Caco-2 (cell line): ENCODE measurements at regions not wholly inside any gene's neighbourhood (a gene's known extent, or its start where the extent isn't known, plus 50 kb on each side); places are given as distances from the start of the nearest gene placed in this dataset.

Source experiments
- BruUV-seq: library from RNA; stranded (reverse); fragments of 400-500 nt; replicated peaks from 2 replicates; lab custom pipeline; 2021; lab: Mats Ljungman, UMichigan
- CTCF ChIA-PET: fragments of 300-600 bp; sonication (Branson Sonifier 250); formaldehyde crosslinking; loops from one replicate; lab custom pipeline; 2022; ENCODE audit warnings: antibody characterized with exemption; lab: Charles Lee
- POLR2A ChIA-PET: fragments of 300-600 bp; sonication (Branson Sonifier 250); formaldehyde crosslinking; loops from one replicate; lab custom pipeline; 2022; ENCODE audit warnings: antibody characterized with exemption; lab: Charles Lee
- DNase-seq, 2 experiments: peaks; one replicate each; pipeline versions ENCODE4 v3.0.0 to v3.0.0-alpha.2; 2020 to 2022
- H3K27me3 ChIP-seq: replicated peaks from 2 replicates; pipeline ENCODE4 v1.6.0; 2011; ENCODE audit warnings: low read length; ENCODE audit not compliant: control insufficient read depth, insufficient read depth
- H3K36me3 ChIP-seq: 2 replicates; pipeline ENCODE4 v1.5.1; 2011; ENCODE audit warnings: low read length; ENCODE audit not compliant: control insufficient read depth, insufficient read depth
- H3K4me1 ChIP-seq: fragments of 250-450 bp; sonication (Bioruptor Pico); 2 replicates; pipeline ENCODE4 v1.5.1; 2020; ENCODE audit warnings: mild to moderate bottlenecking
- H3K4me3 ChIP-seq: 2 replicates; pipeline ENCODE4 v1.5.1; 2011; ENCODE audit warnings: low read depth, mild to moderate bottlenecking, control low read depth, low read length
- H3K9me3 ChIP-seq: fragments of 250-450 bp; sonication (Bioruptor Pico); 2 replicates; pipeline ENCODE4 v1.5.1; 2020; ENCODE audit warnings: mild to moderate bottlenecking, moderate library complexity
- H3K27ac Mint-ChIP-seq: one replicate; pipeline ENCODE4 v1.8.0; 2022; ENCODE audit warnings: mixed read lengths; ENCODE audit not compliant: unreplicated experiment
- H3K27me3 Mint-ChIP-seq: one replicate; pipeline ENCODE4 v1.8.0; 2022; ENCODE audit warnings: mixed read lengths; ENCODE audit not compliant: insufficient read depth, unreplicated experiment
- H3K36me3 Mint-ChIP-seq: one replicate; pipeline ENCODE4 v1.8.0; 2022; ENCODE audit warnings: mild to moderate bottlenecking, mixed read lengths; ENCODE audit not compliant: insufficient read depth, unreplicated experiment
- H3K4me1 Mint-ChIP-seq: one replicate; pipeline ENCODE4 v1.8.0; 2022; ENCODE audit warnings: low read depth, mixed read lengths; ENCODE audit not compliant: unreplicated experiment
- H3K4me3 Mint-ChIP-seq: one replicate; pipeline ENCODE4 v1.8.0; 2022; ENCODE audit warnings: mild to moderate bottlenecking, moderate library complexity, mixed read lengths; ENCODE audit not compliant: unreplicated experiment
- H3K9me3 Mint-ChIP-seq: one replicate; pipeline ENCODE4 v1.8.0; 2022; ENCODE audit warnings: mixed read lengths; ENCODE audit not compliant: unreplicated experiment
- intact Hi-C: fragments of 100-400 bp; cut with micrococcal nuclease; formaldehyde crosslinking; loops from one replicate; pipeline ENCODE4 v1.10.0; 2022; ENCODE audit not compliant: unreplicated experiment
- TF ChIP-seq, protein P1 (sequence below), 2 experiments: fragments of 200-600 bp in 1 of 2; IDR thresholded peaks; 1 replicate in 1 of 2; 2 replicates in 1 of 2; pipeline versions ENCODE4 v1.5.1 to v1.8.0; 2011 to 2022; ENCODE audit warnings: antibody characterized with exemption in 1 of 2, control low read depth in 1 of 2, inconsistent platforms in 1 of 2, low read depth in 1 of 2, low read length in 1 of 2, mild to moderate bottlenecking in 1 of 2, moderate library complexity in 1 of 2; ENCODE audit not compliant: insufficient read depth in 1 of 2, severe bottlenecking in 1 of 2, unreplicated experiment in 1 of 2

DNA sequence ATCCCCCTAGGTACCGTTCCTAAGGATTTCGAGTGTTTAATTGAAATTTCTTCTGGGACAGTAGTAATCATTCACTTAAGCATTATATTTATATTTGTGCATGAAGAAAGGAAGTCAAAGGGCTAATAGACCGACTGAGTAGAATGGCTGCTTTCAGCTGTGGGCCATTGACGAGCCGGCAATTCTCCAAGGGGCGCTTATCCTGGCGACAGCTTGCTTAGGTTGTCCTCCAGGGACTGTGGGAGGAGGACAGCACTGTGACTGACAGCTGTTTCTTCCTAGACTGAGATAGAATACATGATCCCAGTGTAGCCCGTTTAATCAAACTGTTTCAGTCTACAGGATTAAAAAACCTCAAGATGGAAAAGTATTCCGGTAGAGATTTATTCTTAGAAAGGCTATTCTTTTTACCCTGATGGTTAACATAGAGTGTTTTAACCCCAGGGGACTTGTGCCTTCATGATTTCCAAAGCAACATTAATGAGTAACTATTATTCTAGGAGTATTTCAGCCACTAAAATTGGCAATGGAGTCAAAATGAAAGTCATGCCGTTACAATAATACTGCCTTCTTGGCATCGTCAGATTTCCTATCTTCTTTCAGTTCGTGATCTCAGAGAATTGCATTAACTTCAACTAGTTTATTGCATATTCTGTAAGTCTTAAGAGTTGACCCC lies 943.1 kb upstream of the WWC1 start:
- no TSS peak for BruUV-seq
- no peak overlapping the region for H3K27ac Mint-ChIP-seq
- TF ChIP-seq, protein P1, sequence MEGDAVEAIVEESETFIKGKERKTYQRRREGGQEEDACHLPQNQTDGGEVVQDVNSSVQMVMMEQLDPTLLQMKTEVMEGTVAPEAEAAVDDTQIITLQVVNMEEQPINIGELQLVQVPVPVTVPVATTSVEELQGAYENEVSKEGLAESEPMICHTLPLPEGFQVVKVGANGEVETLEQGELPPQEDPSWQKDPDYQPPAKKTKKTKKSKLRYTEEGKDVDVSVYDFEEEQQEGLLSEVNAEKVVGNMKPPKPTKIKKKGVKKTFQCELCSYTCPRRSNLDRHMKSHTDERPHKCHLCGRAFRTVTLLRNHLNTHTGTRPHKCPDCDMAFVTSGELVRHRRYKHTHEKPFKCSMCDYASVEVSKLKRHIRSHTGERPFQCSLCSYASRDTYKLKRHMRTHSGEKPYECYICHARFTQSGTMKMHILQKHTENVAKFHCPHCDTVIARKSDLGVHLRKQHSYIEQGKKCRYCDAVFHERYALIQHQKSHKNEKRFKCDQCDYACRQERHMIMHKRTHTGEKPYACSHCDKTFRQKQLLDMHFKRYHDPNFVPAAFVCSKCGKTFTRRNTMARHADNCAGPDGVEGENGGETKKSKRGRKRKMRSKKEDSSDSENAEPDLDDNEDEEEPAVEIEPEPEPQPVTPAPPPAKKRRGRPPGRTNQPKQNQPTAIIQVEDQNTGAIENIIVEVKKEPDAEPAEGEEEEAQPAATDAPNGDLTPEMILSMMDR (IDR thresholded peaks at IDR 0.05; ENCODE audit: insufficient read depth in 1 of 2, low read depth in 1 of 2, low read length in 1 of 2, severe bottlenecking in 1 of 2, unreplicated experiment in 1 of 2) = no peak
- Histone ChIP-seq H3K9me3 (no peaks in the 10 kb centered on the region), H3K36me3 (no peaks in the 10 kb centered on the region), H3K27me3 (no peaks in the 10 kb centered on the region), H3K4me1 (no peaks in the 10 kb centered on the region), H3K4me3 (no peak overlapping the region)
- intact Hi-C loops = no loop called here
- ChIA-PET CTCF (no interaction called here), POLR2A (no interaction called here)
- no peak overlapping the region for H3K4me3 Mint-ChIP-seq
- no peaks in the 10 kb centered on the region for H3K4me1 Mint-ChIP-seq
- H3K27me3 Mint-ChIP-seq = peaks cover 7% of the 10 kb centered on the region
- DNase-seq = no peak
- H3K9me3 Mint-ChIP-seq = no peaks in the 10 kb centered on the region
- H3K36me3 Mint-ChIP-seq = no peaks in the 10 kb centered on the region

DNA sequence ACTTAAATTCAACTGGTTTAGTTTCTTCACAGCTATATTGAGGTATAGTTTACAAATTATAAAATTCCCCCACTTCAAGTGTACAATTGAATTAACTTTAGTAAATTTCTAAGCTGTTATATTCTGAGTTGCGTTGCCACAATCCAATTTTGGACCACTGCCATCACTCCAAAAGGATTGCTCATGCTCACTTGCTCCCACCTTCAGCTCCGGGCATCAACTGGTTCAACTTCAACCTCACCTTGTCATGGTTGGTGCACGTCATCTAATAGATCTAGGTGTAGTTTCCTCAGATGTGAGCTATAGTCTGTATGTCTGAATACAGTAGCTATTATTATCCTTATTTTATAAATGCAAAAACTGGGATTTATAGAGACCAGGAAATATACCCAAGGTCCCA lies 942.5 kb upstream of the WWC1 start:
- no peak overlapping the region for H3K27ac Mint-ChIP-seq
- CTCF ChIA-PET = interaction anchor here (0.7 kb wide), 1 partner anchor 248 kb away, joined by 3 read pairs; no protein-coding TSS in a partner anchor
- no peak overlapping the region for H3K4me3 Mint-ChIP-seq
- TF ChIP-seq, protein P1 (IDR thresholded peaks at IDR 0.05; ENCODE audit: insufficient read depth in 1 of 2, low read depth in 1 of 2, low read length in 1 of 2, severe bottlenecking in 1 of 2, unreplicated experiment in 1 of 2) = no peak
- no peaks in the 10 kb centered on the region for H3K27me3 ChIP-seq
- DNase-seq = no peak
- no peaks in the 10 kb centered on the region for H3K9me3 ChIP-seq
- H3K36me3 Mint-ChIP-seq = no peaks in the 10 kb centered on the region
- H3K4me3 ChIP-seq = no peak overlapping the region
- peaks cover 7% of the 10 kb centered on the region for H3K27me3 Mint-ChIP-seq
- BruUV-seq = no TSS peak
- POLR2A ChIA-PET = no interaction called here
- H3K4me1 Mint-ChIP-seq = no peaks in the 10 kb centered on the region
- intact Hi-C loops = no loop called here
- H3K36me3 ChIP-seq = no peaks in the 10 kb centered on the region
- no peaks in the 10 kb centered on the region for H3K4me1 ChIP-seq
- H3K9me3 Mint-ChIP-seq = no peaks in the 10 kb centered on the region

DNA sequence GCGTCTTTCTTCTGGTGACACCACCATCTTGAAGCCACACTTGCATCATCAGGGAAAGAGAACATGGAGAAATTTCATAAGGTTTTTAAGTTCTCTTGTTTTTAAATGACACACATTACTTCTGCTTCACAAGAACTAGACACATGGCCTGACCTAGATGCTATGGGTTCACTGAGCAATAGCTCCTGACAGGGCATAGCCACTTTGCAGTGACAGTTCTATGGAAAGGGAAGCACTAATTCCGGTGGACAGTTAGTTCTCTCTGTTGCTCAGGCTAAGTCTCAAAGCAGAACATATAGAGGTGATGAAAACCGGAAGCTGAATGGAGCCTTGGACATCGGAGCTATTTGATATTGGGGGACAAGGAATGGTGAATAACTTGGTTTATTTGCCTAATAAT lies 940.1 kb upstream of the WWC1 start:
- Mint-ChIP-seq H3K9me3 (no peaks in the 10 kb centered on the region), H3K27ac (no peak overlapping the region), H3K36me3 (no peaks in the 10 kb centered on the region), H3K4me3 (no peak overlapping the region), H3K4me1 (no peaks in the 10 kb centered on the region), H3K27me3 (peaks cover 7% of the 10 kb centered on the region)
- TF ChIP-seq, protein P1 (IDR thresholded peaks at IDR 0.05; ENCODE audit: insufficient read depth in 1 of 2, low read depth in 1 of 2, low read length in 1 of 2, severe bottlenecking in 1 of 2, unreplicated experiment in 1 of 2) = no peak
- POLR2A ChIA-PET = no interaction called here
- DNase-seq = no peak
- Histone ChIP-seq H3K27me3 (no peaks in the 10 kb centered on the region), H3K4me1 (no peaks in the 10 kb centered on the region), H3K4me3 (no peak overlapping the region), H3K9me3 (no peaks in the 10 kb centered on the region), H3K36me3 (no peaks in the 10 kb centered on the region)
- CTCF ChIA-PET = no interaction called here
- BruUV-seq = no TSS peak
- intact Hi-C loops = no loop called here
